IMR-90 (cell line): ENCODE measurements at regions not wholly inside any gene's neighbourhood (a gene's known extent, or its start where the extent isn't known, plus 50 kb on each side); places are given as distances from the start of the nearest gene placed in this dataset.

Experiments used
- ATAC-seq: fragments of 200-7000 bp; cut with Tn5 transposase; 2 replicates; pipeline ENCODE4 v1.9.1; 2020; ENCODE audit warnings: low read depth, mild to moderate bottlenecking, moderate library complexity
- BruUV-seq: library from RNA; stranded (reverse); fragments of 400-500 nt; replicated peaks from 2 replicates; lab custom pipeline; 2021; lab: Mats Ljungman, UMichigan
- CTCF ChIA-PET: fragments of 300-600 bp; formaldehyde crosslinking; extraction: SDS; loops from one replicate; lab custom pipeline; 2021; ENCODE audit warnings: antibody characterized with exemption; lab: Yijun Ruan, JAX
- POLR2A ChIA-PET: fragments of 300-600 bp; sonication (Branson Sonifier 250); formaldehyde crosslinking; loops from one replicate; lab custom pipeline; 2022; ENCODE audit warnings: antibody characterized with exemption; ENCODE audit not compliant: unreplicated experiment; lab: Charles Lee
- DNase-seq: peaks from one replicate; pipeline ENCODE4 v3.0.0; 2013
- H2AFZ ChIP-seq: replicated peaks from 2 replicates; pipeline ENCODE3; 2013; ENCODE audit warnings: low read length, mild to moderate bottlenecking; ENCODE audit not compliant: poor library complexity
- H2AK5ac ChIP-seq: 2 replicates; pipeline ENCODE4 v1.6.1; 2013; ENCODE audit warnings: low read depth, low read length, inconsistent platforms
- H2AK9ac ChIP-seq: replicated peaks from 2 replicates; pipeline ENCODE3; 2013; ENCODE audit warnings: mild to moderate bottlenecking, low read depth, low read length, moderate library complexity; ENCODE audit not compliant: poor library complexity
- H2BK120ac ChIP-seq: 2 replicates; pipeline ENCODE4 v1.6.1; 2013; ENCODE audit warnings: low read depth, low read length, inconsistent platforms
- H2BK15ac ChIP-seq: 3 replicates; pipeline ENCODE4 v1.6.1; 2013; ENCODE audit warnings: low read depth, low read length, inconsistent platforms
- H2BK20ac ChIP-seq: 2 replicates; pipeline ENCODE4 v1.6.1; 2013; ENCODE audit warnings: low read depth, mild to moderate bottlenecking, inconsistent platforms, low read length, moderate library complexity
- H2BK5ac ChIP-seq: 2 replicates; pipeline ENCODE4 v1.6.1; 2013; ENCODE audit warnings: mild to moderate bottlenecking, low read depth, low read length, inconsistent platforms; ENCODE audit not compliant: poor library complexity, severe bottlenecking
- H3K14ac ChIP-seq: replicated peaks from 2 replicates; pipeline ENCODE4 v1.6.1; 2013; ENCODE audit warnings: low read depth, low read length, inconsistent platforms
- H3K18ac ChIP-seq: 2 replicates; pipeline ENCODE4 v1.6.1; 2013; ENCODE audit warnings: low read depth, low read length, control low read depth
- H3K23ac ChIP-seq: 2 replicates; pipeline ENCODE4 v1.6.1; 2013; ENCODE audit warnings: low read depth, low read length, inconsistent platforms
- H3K27ac ChIP-seq: 2 replicates; pipeline ENCODE4 v1.5.1; 2013; ENCODE audit warnings: mild to moderate bottlenecking, control low read depth, low read length; ENCODE audit not compliant: insufficient read depth
- H3K27me3 ChIP-seq: 2 replicates; pipeline ENCODE4 v1.6.1; 2013; ENCODE audit warnings: low read length; ENCODE audit not compliant: control insufficient read depth, insufficient read depth
- H3K36me3 ChIP-seq: 2 replicates; pipeline ENCODE4 v1.6.1; 2013; ENCODE audit warnings: low read length, mixed read lengths; ENCODE audit not compliant: control insufficient read depth, insufficient read depth
- H3K4ac ChIP-seq: 2 replicates; pipeline ENCODE4 v1.6.1; 2013; ENCODE audit warnings: low read depth, low read length, inconsistent platforms
- H3K4me1 ChIP-seq: 2 replicates; pipeline ENCODE4 v1.6.1; 2013; ENCODE audit warnings: low read length, mixed read lengths; ENCODE audit not compliant: control insufficient read depth, insufficient read depth
- H3K4me2 ChIP-seq: 2 replicates; pipeline ENCODE4 v1.6.1; 2013; ENCODE audit warnings: low read depth, mild to moderate bottlenecking, control low read depth, low read length, moderate library complexity
- H3K4me3 ChIP-seq: 2 replicates; pipeline ENCODE4 v1.5.1; 2013; ENCODE audit warnings: low read depth, mild to moderate bottlenecking, control low read depth, low read length, moderate library complexity; ENCODE audit not compliant: insufficient read depth
- H3K56ac ChIP-seq: 2 replicates; pipeline ENCODE4 v1.6.1; 2013; ENCODE audit warnings: low read length, inconsistent platforms; ENCODE audit not compliant: insufficient read depth; ENCODE audit errors: extremely low read depth
- H3K79me1 ChIP-seq, 2 experiments: 2 replicates each; pipeline ENCODE4 v1.6.1; 2013; ENCODE audit warnings: low read length in 2 of 2, inconsistent platforms in 1 of 2, low read depth in 1 of 2
- H3K9ac ChIP-seq: 2 replicates; pipeline ENCODE4 v1.6.1; 2013; ENCODE audit warnings: low read depth, low read length, control low read depth
- H3K9me1 ChIP-seq: 2 replicates; pipeline ENCODE4 v1.6.1; 2013; ENCODE audit warnings: low read length, inconsistent platforms; ENCODE audit not compliant: insufficient read depth
- H3K9me3 ChIP-seq: 2 replicates; pipeline ENCODE4 v1.6.1; 2013; ENCODE audit warnings: low read length; ENCODE audit not compliant: control insufficient read depth, insufficient read depth
- H4K20me1 ChIP-seq: 2 replicates; pipeline ENCODE4 v1.6.1; 2013; ENCODE audit warnings: low read length, inconsistent platforms; ENCODE audit not compliant: insufficient read depth
- H4K5ac ChIP-seq: 2 replicates; pipeline ENCODE4 v1.6.1; 2013; ENCODE audit warnings: mild to moderate bottlenecking, low read depth, low read length, control low read depth
- H4K8ac ChIP-seq, 2 experiments: 2 replicates each; pipeline ENCODE4 v1.6.1; 2013; ENCODE audit warnings: low read depth in 2 of 2, low read length in 2 of 2, control low read depth in 1 of 2, inconsistent platforms in 1 of 2
- H4K91ac ChIP-seq: 2 replicates; pipeline ENCODE4 v1.6.1; 2013; ENCODE audit warnings: low read depth, low read length, inconsistent platforms; ENCODE audit not compliant: insufficient read depth
- CEBPB ChIP-seq: IDR thresholded peaks from 2 replicates; pipeline ENCODE4 v1.6.1; 2012; ENCODE audit warnings: low read depth, low read length, improper control_type of control experiment
- ELK1 ChIP-seq: fragments of 150-350 bp; IDR thresholded peaks from 2 replicates; pipeline ENCODE4 v1.6.1; 2016; ENCODE audit warnings: low read depth, mild to moderate bottlenecking, low read length, moderate library complexity, borderline replicate concordance
- MXI1 ChIP-seq: IDR thresholded peaks from 2 replicates; pipeline ENCODE4 v1.6.1; 2012; ENCODE audit warnings: low read depth, mild to moderate bottlenecking, low read length, moderate library complexity, borderline replicate concordance
- WGBS, 2 experiments: methylation state at CpG; one replicate each; pipeline versions ENCODE4 v1.1.5 to v1.1.7; 2013; ENCODE audit warnings: missing lambda C conversion rate in 2 of 2; ENCODE audit not compliant: insufficient read length in 1 of 2; ENCODE audit errors: extremely low coverage in 2 of 2; 5-methylcytosine and 5-hydroxymethylcytosine counted together
- dilution Hi-C: fragments of 300-500 bp; cut with HindIII; formaldehyde crosslinking; loops from one replicate; pipeline ENCODE4 v1.14.3; 2018; ENCODE audit warnings: low sequenced_read_pairs; ENCODE audit not compliant: unreplicated experiment
- in situ Hi-C: fragments of 300-500 bp; cut with MboI; formaldehyde crosslinking; loops from 3 replicates; pipeline ENCODE4 v1.14.3; 2019; ENCODE audit warnings: low sequenced_read_pairs, inconsistent platforms, mixed read lengths
- intact Hi-C: fragments of 100-400 bp; cut with micrococcal nuclease; formaldehyde crosslinking; loops from 2 replicates; pipeline ENCODE4 v1.10.0; 2022

GRCh38 chr4:29319663-29320340 lies 1400.4 kb upstream of the PCDH7 start:
- no peak overlapping the region for H3K18ac ChIP-seq
- H2BK120ac ChIP-seq, result no peak overlapping the region
- no peaks in the 10 kb centered on the region for H3K27me3 ChIP-seq
- H3K56ac ChIP-seq, result no peak overlapping the region
- DNase-seq (no peak), ATAC-seq (no peak)
- dilution Hi-C loops (no loop called here), in situ Hi-C loops (no loop called here), intact Hi-C loops (no loop called here)
- no peaks in the 10 kb centered on the region; the same call in 1 of the 2 replicates for H3K9me1 ChIP-seq
- H3K9ac ChIP-seq, result no peak overlapping the region
- H4K20me1 ChIP-seq, result no peaks in the 10 kb centered on the region
- WGBS, 2 experiments, result no CpG with 5 or more reads among the region's 2 CpGs
- H3K23ac ChIP-seq, result no peak overlapping the region
- H3K9me3 ChIP-seq, result no peaks in the 10 kb centered on the region
- TF ChIP-seq CEBPB (peak; percentile 90), ELK1 (no peak), MXI1 (no peak)
- H3K27ac ChIP-seq, result no peak overlapping the region
- no TSS peak for BruUV-seq
- H3K4me2 ChIP-seq, result no peak overlapping the region
- peaks cover 4% of the 10 kb centered on the region for H3K4me1 ChIP-seq
- H2AK5ac ChIP-seq, result no peak overlapping the region
- no peak overlapping the region for H3K4ac ChIP-seq
- H3K36me3 ChIP-seq, result no peaks in the 10 kb centered on the region
- no peak overlapping the region for H4K91ac ChIP-seq
- no peak overlapping the region for H3K4me3 ChIP-seq
- ChIA-PET POLR2A (no interaction called here), CTCF (no interaction called here)
- no peak overlapping the region for H3K14ac ChIP-seq
- no peak overlapping the region for H2AK9ac ChIP-seq
- no peak overlapping the region for H2BK20ac ChIP-seq
- no peak overlapping the region for H4K5ac ChIP-seq
- no peak overlapping the region for H2BK5ac ChIP-seq
- no peak overlapping the region for H4K8ac ChIP-seq
- no peak overlapping the region for H2AFZ ChIP-seq
- no peak overlapping the region for H2BK15ac ChIP-seq
- no peaks in the 10 kb centered on the region for H3K79me1 ChIP-seq
